Embryonic facial prominence (tissue), 1 donor: ENCODE measurements at regions not wholly inside any gene's neighbourhood (a gene's known extent, or its start where the extent isn't known, plus 50 kb on each side); places are given as distances from the start of the nearest gene placed in this dataset.

Experiments used
- DNase-seq: peaks from one replicate; pipeline ENCODE4 v3.0.0-alpha.2; 2016; ENCODE audit errors: extremely low spot score

DNA sequence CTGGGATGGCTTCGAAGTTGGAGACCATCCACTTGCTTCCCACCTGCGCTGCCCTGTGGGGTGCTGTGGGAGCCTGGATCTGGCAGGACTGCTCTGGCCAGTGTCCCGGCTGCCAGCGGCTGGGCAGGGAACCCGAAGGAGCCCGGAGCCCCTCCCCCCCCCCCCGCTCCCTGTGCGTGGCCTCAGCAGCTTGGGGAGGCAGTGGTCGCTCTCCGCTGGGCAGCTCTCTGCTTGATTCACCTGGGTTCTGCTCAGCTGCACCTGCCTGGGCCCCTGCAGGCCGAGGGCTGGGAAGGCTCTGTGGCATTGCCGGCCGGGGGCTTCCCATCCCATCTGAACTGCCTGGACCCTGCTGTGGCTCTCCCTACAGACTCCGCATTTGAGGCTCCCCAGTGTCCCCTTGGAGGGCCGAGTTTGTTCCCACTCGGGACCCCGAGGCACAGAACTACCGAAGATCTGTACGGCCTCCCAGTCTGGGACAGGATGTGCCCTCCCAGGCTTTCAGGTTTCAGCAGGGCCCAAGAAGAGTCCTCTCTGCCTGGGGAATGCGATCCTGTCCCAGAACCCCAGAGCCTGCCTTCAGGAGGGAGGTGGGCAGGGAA lies 525.1 kb downstream of the TCERG1L start:
- no peak for DNase-seq

DNA sequence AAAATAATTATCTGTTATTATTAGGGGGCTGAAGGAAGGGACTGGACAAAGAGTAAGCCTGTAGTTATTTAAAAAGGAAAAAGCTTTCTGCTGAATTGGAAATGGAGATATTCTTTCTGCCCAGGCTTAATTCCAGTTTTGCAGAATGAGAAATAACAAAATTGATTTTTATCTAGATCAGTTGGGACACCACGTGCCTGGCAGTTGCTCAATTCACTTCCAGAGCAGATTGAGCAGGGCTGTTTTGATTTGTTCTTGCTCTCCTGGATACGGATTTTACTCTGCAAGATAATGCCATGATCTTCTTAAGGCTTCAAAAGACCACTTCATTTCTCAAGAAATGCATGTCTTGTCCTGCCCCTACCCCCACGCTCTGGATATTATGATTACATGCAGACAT lies 524.3 kb downstream of the TCERG1L start:
- no peak for DNase-seq

DNA sequence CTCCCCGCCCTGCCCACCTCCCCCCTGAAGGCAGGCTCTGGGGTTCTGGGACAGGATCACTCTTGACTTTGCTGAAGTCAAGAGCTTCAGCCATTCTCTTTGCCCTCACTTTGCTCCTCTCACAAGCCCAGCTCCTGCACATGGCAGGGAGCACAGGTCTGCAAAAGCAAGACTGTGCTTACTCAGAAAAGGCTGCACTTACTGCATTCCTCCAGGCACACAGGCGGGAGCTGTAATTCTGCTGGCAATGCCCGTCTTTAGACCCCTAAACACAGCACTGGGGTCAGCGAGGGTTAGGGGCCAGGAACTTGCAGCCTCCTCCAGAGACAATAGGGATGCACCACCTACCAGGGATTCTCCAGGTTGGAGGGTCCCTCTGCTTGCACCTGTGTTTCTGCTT lies 523.7 kb downstream of the TCERG1L start:
- no peak for DNase-seq

DNA sequence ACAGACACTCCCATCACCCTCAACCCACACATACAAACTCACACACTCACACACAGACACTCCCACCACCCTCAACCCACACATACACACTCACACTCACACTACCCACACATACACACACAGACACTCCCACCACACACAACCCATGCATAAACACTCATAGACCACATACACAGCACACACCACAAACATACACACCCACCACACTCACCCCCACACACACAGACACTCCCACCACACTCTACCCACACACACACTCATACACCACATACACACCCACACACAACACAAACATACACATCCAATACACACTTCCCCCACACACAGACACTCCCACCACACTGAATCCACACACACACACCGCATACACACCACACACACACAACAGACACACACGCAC lies 521.2 kb downstream of the TCERG1L start:
- DNase-seq: no peak

DNA sequence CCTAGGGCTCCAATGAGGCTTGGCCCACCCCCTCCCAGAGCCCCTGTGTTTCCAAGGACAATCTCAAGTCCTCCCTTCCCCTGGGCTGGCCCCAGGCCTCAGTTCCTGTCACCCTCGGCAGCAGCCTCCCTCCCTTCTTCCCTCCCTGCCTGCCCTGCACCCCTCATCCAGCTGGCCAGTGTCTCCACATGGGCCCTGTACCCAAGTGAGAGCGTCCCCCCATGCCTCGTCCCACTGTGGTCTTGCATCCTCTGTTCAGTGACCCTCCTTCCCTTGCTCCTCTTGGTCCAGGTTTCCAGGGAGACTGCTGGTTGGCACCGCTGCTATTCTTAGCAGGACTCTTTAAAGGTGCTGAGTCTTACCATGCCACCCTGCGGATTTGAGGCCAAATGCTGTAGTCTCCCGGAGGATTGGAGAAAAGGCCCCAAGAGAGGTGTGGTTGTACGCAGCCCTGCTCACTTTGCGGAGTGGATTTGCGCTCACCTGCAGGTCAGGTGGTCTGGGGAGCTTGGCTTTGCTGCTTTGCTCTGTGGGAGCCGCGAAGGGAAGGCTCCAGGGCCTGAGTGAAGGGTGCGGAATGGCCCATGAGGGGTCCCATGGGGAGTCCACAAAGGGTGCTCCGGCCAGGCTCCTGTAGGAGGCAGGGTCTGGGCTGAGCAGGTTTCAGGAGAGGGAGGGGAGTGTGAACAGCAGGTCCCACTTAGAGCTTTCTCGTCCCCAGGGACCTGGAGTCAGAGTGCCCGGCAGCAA lies 519.2 kb downstream of the TCERG1L start:
- no peak for DNase-seq

DNA sequence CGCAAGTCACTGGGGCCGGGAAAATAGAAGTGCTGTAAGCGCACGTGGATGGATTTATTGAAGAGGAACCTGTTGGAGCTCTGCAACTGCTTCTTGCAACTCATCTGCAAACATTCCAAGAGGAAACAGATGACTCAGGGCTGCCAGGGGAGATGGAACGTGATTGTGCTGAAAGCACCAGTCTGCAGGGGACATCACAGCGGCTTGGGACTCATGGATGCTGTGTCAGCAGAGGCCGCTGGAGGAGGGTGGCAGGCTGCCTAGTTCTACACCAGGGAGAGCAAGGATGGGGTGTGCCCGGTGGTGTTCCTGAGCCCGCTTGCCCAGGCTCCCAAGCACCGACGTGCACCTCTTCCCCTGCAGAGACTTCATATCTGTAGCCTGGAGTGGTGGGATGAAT lies 515.7 kb downstream of the TCERG1L start:
- no peak for DNase-seq

DNA sequence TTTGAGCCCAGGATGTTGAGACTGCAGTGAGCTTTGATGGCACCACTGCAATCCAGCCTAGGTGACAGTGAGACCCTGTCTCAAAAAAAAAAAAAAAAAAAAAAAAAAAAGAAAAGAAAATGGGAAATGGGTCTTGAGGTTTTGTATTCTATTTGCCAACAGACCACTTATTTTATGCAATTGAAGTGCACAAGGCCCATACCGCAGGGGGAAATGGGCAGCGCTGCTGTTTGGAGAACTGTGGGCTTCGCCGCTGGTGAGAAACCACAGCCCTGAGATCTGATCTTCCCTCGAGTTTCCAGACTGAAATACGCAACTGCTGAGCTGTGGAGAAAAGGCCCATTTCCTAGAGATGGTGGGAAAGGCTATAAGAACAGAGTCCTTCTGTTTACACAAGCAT lies 512.0 kb downstream of the TCERG1L start:
- DNase-seq: no peak

DNA sequence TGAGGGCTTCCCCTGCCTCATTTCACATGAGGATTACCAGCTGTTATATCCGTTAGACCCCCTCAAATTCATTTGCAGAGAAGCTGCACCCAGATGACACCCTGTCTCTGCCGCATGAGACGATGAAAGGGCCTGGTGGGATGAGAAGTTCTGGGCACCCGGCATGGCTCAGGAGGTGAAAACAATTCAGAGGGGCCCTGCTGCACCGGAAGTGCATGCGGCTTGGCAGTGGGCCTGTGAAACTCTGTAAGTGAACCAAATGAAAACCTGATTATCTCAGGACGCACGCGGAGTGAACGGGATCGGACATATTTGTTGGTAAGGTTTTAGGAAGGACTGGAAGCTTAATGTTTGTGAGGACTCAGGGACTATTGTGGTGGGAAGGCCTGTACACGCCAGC lies 511.2 kb downstream of the TCERG1L start:
- DNase-seq: no peak

DNA sequence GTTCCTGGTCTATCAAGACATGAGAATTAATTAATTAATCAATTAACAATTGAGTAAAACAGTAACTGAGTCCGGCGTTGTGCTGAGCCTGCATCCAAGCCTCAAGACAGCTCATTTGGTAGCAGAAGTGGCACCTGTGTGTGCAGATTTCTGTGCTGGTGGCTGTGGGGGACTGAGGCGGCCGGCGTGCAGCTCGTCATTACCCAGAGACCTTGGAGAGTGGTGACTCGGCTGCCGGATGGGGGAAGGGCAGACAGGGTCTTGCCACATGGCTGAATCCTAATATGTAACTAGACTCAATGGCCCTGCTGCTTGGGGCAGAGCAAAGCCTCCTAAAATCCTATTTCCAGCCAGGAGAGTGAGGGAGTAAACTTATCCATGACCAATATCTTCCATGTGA lies 510.2 kb downstream of the TCERG1L start:
- no peak for DNase-seq

DNA sequence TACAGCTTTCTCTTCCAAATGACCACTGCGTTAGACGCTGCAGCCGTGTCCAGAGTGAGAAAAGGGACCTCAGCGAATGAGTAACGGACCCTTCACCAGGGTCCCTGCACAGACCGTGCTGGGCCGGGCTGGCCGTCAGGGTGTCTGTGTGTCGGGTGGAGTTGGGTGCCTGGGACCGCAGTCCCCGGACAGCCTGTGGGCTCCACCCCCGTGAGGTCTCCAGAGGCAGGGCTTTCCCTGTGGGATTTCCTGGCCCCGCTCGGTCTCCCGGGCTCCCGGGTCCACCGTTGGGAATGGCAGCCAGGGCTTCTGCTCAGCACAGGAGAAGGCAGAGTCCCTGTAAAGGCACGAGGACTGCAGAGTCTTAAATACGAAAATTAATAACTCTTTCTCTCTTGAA lies 509.7 kb downstream of the TCERG1L start:
- no peak for DNase-seq

DNA sequence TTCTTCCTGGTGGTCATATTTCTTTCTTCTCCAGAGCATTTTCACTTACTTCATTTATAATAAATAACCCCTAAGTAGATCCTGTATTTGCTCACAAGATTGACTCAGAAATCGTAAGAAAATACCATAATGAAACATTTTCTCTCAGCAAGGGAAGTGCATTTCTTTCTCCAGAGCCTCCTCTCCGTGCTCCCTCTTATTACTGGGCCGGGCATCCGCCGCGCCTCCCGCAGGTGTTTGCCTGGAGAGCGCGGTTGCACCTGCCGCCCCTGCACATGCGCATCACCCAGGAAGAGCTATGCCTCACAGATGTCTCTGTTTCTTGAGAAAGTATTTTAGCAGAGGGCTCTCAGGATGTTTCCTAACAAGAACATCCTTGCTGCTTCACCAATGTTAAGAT lies 509.2 kb downstream of the TCERG1L start:
- no peak for DNase-seq

DNA sequence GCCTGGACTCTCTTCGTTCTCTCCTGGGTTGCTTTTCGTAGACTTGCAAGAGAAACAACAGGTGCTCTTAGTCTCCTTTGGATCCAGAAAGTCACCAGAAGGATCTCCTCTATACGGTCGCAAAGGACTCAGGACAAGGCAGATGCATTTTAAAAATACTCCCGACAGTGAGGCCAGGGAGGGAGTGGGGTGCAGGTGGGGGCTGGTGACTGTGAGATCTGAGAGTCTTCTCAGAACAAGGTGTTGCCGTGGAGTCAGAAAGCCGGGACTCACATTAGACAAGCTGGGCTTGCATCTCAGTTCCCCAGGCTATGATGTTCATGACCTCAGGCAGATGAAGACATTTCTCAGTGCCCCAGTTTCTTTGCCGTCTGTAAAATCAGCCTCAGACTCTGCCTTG lies 507.2 kb downstream of the TCERG1L start:
- no peak for DNase-seq

DNA sequence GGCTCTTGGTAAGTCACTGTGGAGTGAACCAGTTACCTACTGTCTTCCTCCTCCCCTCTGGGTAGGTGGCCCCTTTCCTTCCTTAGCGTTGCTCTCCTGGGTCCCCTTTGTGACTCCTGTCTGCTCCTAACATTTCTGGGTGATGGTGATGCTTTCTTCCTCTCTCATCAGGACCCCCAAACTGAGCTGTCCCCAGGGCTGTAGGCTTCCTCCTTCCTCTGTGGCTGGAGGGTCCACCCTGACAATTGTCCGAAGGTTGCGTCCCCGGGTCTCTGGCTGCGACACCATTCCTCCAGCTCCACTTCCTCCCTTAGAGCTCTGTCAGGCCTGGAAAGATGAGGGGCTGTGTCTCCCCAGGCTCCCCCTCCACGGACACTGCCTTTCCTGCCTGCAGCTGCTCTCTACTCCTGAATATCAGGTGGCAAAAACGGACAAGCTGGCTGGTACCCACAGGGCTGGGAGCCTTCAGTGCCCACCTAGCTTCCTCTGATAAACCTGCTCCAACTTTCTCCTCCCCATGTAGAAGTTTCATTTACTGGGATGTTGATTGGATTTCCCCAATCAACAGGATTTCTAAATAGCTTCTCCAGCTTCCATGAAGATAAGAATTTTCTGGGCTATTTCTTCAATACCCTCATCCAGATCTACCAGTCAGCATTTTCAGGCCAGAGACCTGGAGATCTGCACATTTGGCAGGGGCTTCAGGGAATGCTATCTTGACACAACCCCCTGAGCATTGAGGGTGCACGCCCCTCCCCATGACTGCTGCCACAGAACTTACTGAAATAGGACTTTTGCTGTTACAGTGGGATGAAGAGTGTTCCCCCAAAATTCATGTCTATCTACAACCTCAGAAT lies 506.5 kb downstream of the TCERG1L start:
- DNase-seq: no peak

DNA sequence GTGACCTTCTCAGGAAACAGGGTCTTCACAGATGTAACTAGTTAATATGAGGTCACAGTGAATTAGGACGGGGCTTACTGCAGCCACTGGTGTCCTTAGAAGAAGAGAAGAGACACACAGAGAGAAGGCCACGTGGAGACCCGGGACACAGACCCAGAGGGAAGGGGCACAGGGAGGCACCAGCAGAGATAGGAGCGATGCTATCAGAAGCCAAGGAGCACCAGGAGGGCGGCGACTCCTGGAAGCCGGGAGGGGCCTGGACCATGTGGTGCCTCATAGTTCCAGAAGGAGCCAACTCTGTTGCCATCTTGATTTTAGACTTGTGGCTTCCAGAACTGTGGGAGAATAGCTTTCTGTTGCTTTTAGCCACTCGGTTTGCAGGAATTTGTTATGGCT lies 505.9 kb downstream of the TCERG1L start:
- DNase-seq: no peak

DNA sequence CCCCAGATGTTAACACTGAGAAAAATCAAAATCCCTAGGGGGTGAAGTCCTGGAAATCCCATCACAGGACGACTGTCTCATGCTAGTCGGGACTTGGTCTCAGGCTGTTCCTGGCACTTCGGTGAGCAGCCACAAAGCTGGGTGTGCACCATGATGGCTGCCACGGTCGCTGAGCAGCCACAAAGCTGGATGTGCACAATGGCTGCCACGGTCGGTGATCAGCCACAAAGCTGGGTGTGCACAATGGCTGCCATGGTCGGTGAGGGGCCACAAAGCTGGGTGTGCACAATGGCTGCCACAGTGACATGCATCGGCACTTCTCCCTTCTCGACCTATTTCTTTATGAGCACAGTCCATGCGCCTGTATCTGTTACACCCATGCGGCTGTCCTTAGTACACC lies 505.1 kb downstream of the TCERG1L start:
- no peak for DNase-seq

DNA sequence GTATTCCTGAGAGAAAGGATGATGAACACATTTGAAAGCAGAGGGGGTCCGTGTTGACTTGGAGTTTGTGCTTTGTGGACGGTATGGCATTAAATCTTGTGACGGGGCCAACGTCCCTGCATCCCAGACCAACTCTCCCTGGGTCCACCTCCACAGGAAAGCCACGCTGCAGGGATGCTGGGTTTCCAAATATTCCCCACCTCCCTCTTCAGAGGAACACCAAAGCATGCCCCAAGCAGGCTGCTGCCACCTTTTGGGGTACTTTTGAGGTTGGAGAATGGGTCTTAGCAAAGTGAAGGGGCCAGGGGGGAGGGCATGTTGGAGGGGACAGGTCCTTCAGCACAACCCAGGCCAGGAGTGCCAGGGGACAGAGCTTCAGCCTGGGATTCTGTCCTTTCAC lies 504.4 kb downstream of the TCERG1L start:
- DNase-seq: no peak

DNA sequence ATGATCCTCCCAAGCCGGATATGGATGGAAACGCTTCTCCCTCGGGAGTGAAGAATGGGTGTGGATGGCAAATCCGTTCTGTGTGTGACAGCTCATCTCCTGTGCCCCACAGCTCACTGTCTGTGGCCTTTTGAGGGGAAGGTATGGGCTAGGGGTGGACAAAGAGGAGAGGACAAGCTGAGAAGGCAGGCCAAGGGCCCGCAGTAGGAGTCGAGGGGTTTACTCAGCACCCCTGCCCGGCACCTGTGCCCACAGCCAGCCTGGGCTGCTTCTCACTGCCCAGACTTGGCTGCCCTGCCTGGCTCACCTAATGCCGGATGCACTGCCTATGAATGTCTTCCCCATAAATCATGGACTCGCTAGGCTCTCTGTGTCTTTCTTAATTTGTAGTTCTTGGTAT lies 503.8 kb downstream of the TCERG1L start:
- DNase-seq: no peak

DNA sequence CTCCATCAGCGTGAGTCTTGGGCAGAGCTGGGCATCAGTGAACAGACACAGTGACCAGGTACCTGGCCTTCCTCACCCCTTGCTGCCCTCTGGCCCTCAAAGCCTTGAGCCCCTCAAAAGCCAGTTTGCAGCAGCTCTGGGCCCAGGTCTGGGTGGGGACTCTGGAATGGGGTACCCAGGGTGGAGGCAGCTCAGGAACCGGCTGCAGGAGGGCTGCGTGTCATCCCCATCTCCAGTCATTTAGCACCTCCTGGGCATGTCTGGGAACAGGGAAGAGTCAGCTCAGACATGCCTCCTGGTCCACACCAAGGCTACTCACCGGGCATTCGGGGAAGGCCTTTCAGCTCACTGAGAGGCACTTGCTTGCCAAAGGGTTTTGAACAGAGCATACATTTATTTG lies 503.3 kb downstream of the TCERG1L start:
- DNase-seq: no peak

DNA sequence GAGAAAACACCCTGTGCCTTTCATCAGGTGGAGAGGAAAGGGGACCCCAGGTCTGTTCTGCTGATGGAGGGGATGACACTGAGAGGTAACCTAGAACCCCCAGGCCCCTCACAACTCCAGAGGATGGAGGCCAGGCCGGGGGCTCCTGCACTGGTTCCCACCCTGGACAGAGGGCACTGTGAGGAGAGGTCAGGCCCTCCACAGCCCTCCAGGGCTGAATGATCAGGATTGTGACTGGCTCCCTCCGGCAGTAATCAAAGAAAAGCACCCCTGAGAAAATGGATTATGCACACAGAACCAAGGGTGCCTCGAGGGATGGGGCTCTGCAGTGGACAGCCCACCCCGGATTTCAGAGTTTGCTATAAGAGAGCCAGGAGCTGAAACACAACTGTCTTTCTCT lies 502.8 kb downstream of the TCERG1L start:
- DNase-seq: no peak

DNA sequence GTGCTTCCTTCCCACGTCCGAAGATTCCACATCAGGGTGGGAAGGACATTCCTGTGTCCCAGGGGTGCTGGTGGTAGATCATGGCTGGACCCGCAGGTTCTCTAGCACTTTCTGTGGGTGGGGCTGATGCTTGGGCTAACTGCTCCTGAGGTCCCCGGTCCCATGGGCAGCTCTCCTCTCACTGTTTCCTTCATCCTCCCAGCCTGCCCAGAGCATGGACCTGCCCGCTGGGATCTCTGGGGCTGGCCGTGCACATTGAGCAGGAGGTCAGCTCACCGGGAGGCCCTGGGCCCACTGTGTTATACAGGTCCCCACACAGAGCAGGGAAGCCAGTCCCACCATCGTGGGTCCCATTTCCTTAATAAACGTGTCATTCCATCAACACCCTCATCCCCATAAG lies 502.3 kb downstream of the TCERG1L start:
- DNase-seq: no peak

DNA sequence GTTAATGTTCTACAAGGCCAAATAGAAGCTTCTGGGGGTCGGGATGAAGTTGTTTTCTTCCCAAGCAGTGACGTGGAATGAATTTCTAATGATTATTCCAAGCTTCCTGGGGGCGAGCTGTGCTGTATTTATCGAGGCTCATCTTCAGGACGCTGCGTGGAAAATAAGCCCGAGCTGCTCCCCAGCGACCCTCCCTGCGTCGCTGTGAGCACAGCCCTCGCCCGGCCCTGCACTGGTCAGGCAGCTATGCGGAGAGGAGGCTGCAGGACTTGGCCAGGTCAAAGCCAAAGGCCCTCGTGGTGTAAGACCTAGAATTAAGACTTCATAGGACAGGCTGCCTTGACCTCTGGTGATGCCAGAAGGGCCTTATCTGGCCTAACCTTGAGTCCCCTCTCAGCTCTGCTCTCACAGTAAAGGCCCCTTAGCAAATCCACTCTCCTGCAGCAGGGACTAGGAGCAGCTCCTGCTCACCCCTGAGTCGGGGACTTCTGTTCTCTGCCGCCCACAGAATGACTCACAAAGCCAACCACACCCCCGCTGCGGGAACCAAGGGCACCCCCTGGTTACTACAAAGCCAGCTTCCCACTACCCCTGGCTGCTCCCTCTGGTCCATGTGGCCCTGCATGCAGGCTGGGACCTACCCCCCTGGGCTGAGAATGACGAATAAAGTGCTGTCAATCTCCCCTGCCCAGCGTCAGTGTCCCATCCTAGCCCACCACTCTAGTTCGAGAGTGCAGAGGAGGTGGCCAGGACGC lies 501.6 kb downstream of the TCERG1L start:
- DNase-seq: no peak

DNA sequence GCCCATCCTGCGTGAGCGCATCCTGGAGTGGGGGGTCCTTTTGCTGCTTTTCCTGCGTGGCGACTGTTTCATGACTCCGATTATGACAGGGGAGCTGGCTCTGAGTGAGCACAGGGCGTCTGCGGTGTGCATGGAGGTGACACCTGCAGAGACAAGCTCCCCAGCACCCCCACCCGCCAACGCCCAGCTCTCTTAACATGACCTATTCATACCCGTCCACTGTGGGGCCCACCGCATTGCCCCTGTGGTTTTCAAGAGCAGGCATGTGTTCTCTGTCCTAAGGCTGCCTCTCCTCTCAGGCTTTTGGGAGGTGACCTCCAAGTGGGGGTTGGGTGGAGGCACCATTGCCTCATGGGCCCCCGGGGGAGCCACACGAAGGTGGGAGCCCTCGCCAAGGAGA lies 500.7 kb downstream of the TCERG1L start:
- DNase-seq: no peak
